ENCODE measurements at regions not wholly inside any gene's neighbourhood (a gene's known extent, or its start where the extent isn't known, plus 50 kb on each side); places are given as distances from the start of the nearest gene placed in this dataset.
"Not testable (repeated sequence)": the region's sequence is repeated elsewhere in the genome, so short reads cannot be mapped to it uniquely, and the experiment has no call there.

DNA sequence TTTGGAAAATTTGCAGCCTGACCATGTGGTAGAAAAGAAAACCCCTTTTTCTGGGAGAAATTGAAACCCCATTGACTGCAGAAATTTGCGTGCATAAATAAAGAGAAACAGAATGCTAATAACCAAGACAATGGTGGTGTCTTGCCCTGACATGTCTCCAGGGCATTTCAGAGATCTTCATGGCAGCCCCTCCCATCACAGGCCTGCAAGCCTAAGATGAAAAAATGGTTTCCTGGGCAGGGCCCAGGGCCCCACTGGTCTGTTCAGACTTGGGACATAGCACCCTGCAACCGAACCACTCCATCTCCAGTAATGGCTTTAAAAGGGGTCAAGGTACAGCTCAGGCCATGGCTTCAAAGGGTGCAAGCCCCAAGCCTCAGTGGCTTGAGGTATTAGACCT, 71.6 kb upstream of the SGIP1 start:
- no peak for DNase-seq

DNA sequence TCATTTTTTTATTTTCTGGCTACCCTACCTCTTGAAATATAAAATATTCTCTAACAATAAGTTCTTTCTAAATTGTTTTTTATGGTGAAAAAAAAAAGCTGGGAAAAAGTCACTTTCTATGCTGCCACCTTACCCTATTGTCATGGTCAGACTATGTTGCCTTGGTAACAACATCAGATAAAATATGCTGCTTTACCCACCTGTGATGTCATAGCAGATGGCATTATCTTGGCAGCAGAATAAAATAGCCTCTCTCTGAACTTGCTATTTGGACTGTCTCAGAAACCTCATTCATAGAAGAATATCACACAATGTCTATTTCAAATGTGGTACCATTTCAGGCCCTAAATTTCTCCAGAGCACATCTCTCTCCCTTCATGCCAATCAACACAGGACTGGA, 69.6 kb upstream of the SGIP1 start:
- no peak for DNase-seq

DNA sequence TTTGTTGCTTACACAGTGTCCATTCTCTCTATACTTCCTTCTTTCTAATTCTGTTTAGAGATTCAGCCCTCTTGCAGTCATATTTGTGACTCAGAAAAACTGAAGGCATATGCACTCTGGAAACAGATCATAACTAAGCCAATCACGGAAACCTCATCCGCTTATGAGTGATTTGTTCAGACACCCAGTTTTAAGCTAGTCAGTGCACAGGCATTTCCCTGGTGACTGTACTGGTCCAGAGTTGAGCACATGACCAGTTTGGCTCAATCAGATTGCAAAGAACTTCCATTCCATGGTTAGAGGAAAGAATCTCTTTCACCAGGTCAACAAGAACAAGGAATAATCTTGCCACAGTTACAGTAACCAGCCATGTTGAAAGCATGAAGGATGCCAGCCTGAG, 69.2 kb upstream of the SGIP1 start:
- no peak for DNase-seq

DNA sequence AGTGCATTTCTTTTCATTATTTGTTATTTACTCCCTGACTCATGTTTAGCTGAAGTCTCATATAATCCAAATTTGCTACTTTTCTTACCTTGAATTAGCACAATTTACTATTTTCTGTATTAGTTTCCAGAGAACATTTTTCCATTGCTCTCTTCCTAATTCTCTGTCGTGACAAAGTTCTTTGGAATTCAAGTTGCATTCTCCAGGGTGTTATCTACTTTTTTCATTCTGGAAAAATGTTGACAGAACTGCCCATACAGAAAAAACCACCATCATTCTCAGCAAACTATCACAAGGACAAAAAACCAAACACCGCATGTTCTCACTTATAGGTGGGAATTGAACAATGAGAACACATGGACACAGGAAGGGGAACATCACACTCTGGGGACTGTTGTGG, 67.3 kb upstream of the SGIP1 start:
- not testable (repeated sequence) for DNase-seq

DNA sequence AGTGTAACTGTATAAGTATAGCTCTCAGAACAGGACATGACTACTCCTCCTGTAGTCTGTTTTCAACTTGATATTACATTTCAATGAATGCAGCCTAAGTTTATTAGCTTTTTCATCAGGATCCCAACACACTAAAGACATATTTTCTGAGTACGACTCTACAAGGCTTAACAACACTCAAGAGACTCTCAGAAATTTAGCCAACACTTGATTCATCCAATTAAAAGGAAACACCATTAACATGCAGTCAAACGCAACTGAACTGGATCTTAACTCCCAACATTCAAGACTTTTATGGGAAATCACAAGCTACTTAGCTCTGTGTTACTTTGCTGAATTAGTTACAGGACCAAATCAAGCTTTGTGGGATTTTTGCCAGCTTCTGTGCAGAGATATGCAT, 65.2 kb upstream of the SGIP1 start:
- no peak for DNase-seq

DNA sequence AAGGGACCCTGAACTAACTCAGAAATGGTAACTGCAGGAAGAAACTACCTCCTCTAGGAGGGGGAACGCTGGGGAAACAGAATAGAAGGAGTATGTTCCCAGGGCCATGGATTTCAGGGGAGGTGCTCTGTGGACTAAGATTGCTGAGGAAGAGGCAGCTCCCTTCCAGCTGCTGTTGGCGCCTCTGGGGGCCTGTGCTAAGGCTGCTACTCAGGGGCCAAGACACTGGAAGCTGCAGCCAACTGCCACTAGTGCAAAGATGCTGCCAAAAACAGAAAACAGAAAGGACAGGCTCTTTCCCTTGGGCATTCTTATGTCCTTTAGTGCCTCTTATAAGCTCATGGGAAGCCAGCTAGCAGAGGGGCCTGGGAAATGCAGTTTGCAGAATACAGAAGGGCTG, 58.0 kb upstream of the SGIP1 start:
- DNase-seq, result no peak

DNA sequence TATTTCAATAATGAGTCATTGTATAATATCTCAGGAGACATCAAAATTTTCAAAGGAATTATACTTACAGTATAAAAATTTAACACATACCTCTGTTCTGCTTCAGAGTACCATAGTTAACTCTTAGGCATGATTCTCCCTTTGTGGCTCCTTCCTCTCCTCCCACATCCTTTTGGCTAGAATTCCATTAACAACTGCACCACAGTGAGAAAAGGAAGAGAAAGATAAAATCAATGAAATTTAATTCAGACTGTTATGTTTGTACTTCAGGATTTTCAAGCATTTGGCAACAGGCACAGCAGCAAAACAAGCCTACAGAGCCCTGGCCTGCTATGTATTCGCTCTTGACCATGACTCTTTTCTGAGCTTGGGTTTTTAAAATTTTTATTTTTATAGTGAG, 57.2 kb upstream of the SGIP1 start:
- DNase-seq, result no peak

DNA sequence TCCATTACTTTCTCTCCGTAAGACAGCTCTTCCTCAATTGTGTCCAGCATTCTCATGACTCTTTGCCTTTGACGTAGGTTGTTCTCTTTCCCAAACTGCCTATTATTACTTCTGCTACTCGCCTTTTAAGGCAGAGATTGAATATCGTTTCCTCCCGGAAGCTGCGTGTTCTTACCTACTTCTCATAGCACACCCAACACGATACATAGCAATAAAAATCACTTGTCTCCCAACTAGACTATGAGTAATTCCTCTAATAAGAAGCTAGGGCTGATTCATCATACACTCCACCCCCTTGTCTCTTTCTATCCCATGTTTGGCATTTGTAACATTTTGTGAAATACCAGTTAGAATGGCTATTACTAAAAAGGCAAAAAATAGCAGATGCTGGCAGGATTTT, 55.8 kb upstream of the SGIP1 start:
- DNase-seq, result no peak

DNA sequence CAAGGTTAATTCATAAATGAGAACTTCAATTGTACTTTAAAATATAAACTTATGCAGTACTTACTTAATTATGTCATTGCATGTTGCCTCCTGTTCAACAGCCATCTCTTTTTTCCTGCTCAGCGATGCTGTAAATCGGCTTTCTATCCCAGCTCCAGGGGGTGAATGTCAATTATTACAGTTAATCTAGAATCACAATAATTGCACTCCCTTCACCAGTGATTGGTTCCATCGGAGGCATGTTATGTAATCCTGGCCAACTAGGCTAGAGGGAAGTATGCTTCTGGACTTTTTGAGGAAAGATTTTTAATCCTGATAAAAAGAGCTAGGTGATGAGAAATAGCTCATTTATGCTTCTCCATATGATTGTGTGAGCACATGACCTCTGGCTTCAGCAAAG, 53.8 kb upstream of the SGIP1 start:
- no peak for DNase-seq

DNA sequence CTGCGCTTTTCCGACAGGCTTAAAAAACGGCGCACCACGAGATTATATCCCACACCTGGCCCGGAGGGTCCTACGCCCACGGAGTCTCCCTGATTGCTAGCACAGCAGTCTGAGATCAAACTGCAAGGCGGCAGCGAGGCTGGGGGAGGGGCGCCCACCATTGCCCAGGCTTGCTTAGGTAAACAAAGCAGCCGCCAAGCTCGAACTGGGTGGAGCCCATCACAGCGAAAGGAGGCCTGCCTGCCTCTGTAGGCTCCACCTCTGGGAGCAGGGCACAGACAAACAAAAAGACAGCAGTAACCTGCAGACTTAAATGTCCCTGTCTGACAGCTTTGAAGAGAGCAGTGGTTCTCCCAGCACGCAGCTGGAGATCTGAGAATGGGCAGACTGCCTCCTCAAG, 52.7 kb upstream of the SGIP1 start:
- not testable (repeated sequence) for DNase-seq

All from RPMI8226 (cell line).